ENCODE measurements at regions not wholly inside any gene's neighbourhood (a gene's known extent, or its start where the extent isn't known, plus 50 kb on each side); places are given as distances from the start of the nearest gene placed in this dataset.

- Histone ChIP-seq H3K9me3 (ENCODE audit: control insufficient read depth in 1 of 2, low read length in 2 of 2) (no peaks in the 10 kb centered on the region), H3K4me1 (ENCODE audit: control insufficient read depth in 1 of 2, insufficient read depth in 2 of 2, low read length in 2 of 2) (peaks cover 0 to 11% of the 10 kb centered on the region in 2 donors), H3K4me3 (ENCODE audit: low read depth in 1 of 2, low read length in 2 of 2) (no peak overlapping the region), H3K27me3 (ENCODE audit: control insufficient read depth in 1 of 2, insufficient read depth in 2 of 2, low read length in 2 of 2) (no peaks in the 10 kb centered on the region), H3K9ac (ENCODE audit: low read depth in 1 of 2, low read length in 2 of 2) (no peak overlapping the region), H3K36me3 (ENCODE audit: control insufficient read depth in 1 of 2, insufficient read depth in 2 of 2, low read length in 2 of 2) (no peaks in the 10 kb centered on the region), H3K27ac (ENCODE audit: low read depth, low read length) (no peak overlapping the region)
Observed at GRCh38 chr5:68459093-68459809, 243.7 kb downstream of the PIK3R1 start.

- no peak overlapping the region for H3K4me3 ChIP-seq (ENCODE audit: low read depth in 1 of 2, low read length in 2 of 2)
- H3K9ac ChIP-seq (ENCODE audit: low read depth in 1 of 2, low read length in 2 of 2), result no peak overlapping the region
- H3K27me3 ChIP-seq (ENCODE audit: control insufficient read depth in 1 of 2, insufficient read depth in 2 of 2, low read length in 2 of 2), result no peaks in the 10 kb centered on the region
- H3K4me1 ChIP-seq (ENCODE audit: control insufficient read depth in 1 of 2, insufficient read depth in 2 of 2, low read length in 2 of 2), result peaks cover 0 to 11% of the 10 kb centered on the region in 2 donors
- H3K9me3 ChIP-seq (ENCODE audit: control insufficient read depth in 1 of 2, low read length in 2 of 2), result no peaks in the 10 kb centered on the region
- H3K27ac ChIP-seq (ENCODE audit: low read depth, low read length), result no peak overlapping the region
- no peaks in the 10 kb centered on the region for H3K36me3 ChIP-seq (ENCODE audit: control insufficient read depth in 1 of 2, insufficient read depth in 2 of 2, low read length in 2 of 2)
Observed at GRCh38 chr5:68459810-68460139, 244.2 kb downstream of the PIK3R1 start.

GRCh38 chr5:68460147-68460798, 244.7 kb downstream of the PIK3R1 start:
- Histone ChIP-seq H3K4me1 (ENCODE audit: control insufficient read depth in 1 of 2, insufficient read depth in 2 of 2, low read length in 2 of 2) (peaks cover 0 to 11% of the 10 kb centered on the region in 2 donors), H3K9ac (ENCODE audit: low read depth in 1 of 2, low read length in 2 of 2) (no peak overlapping the region)

DNA sequence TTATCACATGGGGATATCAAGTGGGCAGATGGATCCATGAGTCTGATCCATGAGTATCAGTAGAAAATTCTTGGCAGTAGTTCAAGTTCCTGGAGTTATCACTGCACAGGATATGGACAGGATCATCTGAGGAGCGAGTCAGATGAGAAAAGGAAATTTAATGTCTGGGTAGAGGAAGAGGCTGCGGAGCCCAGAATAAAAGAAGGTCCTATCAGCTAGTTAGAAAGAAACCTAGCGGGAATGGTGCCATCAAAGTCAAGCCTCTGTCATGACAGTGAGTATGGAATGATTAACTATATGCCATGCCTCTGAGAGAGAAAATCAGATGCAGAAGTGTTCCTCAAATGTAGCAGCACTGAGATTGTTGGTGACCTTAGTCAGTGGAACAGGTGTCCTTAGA, 248.1 kb downstream of the PIK3R1 start:
- no peaks in the 10 kb centered on the region for H3K9me3 ChIP-seq (ENCODE audit: control insufficient read depth in 1 of 2, low read length in 2 of 2)
- H3K27ac ChIP-seq (ENCODE audit: low read depth, low read length), result no peak overlapping the region
- H3K36me3 ChIP-seq (ENCODE audit: control insufficient read depth in 1 of 2, insufficient read depth in 2 of 2, low read length in 2 of 2), result no peaks in the 10 kb centered on the region
- peaks cover 0 to 10% of the 10 kb centered on the region in 2 donors for H3K4me1 ChIP-seq (ENCODE audit: control insufficient read depth in 1 of 2, insufficient read depth in 2 of 2, low read length in 2 of 2)
- no peak overlapping the region for H3K4me3 ChIP-seq (ENCODE audit: low read depth in 1 of 2, low read length in 2 of 2)
- no peak overlapping the region for H3K9ac ChIP-seq (ENCODE audit: low read depth in 1 of 2, low read length in 2 of 2)
- no peaks in the 10 kb centered on the region for H3K27me3 ChIP-seq (ENCODE audit: control insufficient read depth in 1 of 2, insufficient read depth in 2 of 2, low read length in 2 of 2)

More at GRCh38 chr5:68460147-68460798, 244.7 kb downstream of the PIK3R1 start:
- Histone ChIP-seq H3K4me3 (ENCODE audit: low read depth in 1 of 2, low read length in 2 of 2) (no peak overlapping the region), H3K9me3 (ENCODE audit: control insufficient read depth in 1 of 2, low read length in 2 of 2) (no peaks in the 10 kb centered on the region), H3K27me3 (ENCODE audit: control insufficient read depth in 1 of 2, insufficient read depth in 2 of 2, low read length in 2 of 2) (no peaks in the 10 kb centered on the region), H3K27ac (ENCODE audit: low read depth, low read length) (no peak overlapping the region), H3K36me3 (ENCODE audit: control insufficient read depth in 1 of 2, insufficient read depth in 2 of 2, low read length in 2 of 2) (no peaks in the 10 kb centered on the region)

DNA sequence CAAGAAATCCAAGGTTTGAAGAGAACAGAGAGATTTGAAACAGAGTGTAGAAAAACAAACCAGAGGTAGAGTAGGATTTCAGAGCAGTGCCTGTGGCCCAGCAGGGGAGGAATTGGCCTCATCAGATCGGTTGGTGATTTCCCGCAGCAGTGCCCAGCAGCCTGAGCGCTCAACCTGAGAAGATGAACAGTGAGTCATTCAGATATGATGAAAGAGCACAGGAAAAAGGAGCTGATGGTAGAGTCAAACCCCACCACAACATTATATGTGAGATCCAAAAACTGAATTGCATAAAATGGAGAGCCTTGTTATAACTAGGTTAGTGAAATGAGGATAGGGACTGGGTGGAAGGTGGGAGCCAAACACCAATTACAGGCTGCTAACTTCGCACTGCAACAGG, 248.9 kb downstream of the PIK3R1 start:
- H3K36me3 ChIP-seq (ENCODE audit: control insufficient read depth in 1 of 2, insufficient read depth in 2 of 2, low read length in 2 of 2), result no peaks in the 10 kb centered on the region
- H3K4me1 ChIP-seq (ENCODE audit: control insufficient read depth in 1 of 2, insufficient read depth in 2 of 2, low read length in 2 of 2), result peaks cover 0 to 2% of the 10 kb centered on the region in 2 donors
- H3K9me3 ChIP-seq (ENCODE audit: control insufficient read depth in 1 of 2, low read length in 2 of 2), result no peaks in the 10 kb centered on the region
- no peak overlapping the region for H3K27ac ChIP-seq (ENCODE audit: low read depth, low read length)
- no peak overlapping the region for H3K9ac ChIP-seq (ENCODE audit: low read depth in 1 of 2, low read length in 2 of 2)
- H3K4me3 ChIP-seq (ENCODE audit: low read depth in 1 of 2, low read length in 2 of 2), result no peak overlapping the region
- H3K27me3 ChIP-seq (ENCODE audit: control insufficient read depth in 1 of 2, insufficient read depth in 2 of 2, low read length in 2 of 2), result no peaks in the 10 kb centered on the region

DNA sequence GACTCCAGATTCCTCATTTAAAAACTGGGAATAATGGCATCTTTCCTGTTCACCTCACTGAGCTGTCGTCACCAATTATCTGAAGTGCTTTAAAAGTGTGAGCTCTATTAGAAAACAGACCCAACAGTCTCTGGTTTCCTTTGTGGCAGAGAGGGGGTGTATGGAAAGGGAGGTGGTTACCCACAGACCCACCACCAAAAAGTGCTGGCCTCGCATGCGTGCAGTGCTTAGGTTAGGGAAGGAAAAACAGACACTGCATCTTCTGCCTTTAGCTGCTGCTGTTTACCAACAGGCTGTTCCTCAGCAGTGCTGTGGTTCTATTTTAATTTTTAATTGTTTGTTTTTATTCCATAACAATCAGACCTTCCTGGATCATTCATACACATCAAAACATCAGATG, 249.6 kb downstream of the PIK3R1 start:
- Histone ChIP-seq H3K27ac (ENCODE audit: low read depth, low read length) (no peak overlapping the region), H3K4me1 (ENCODE audit: control insufficient read depth in 1 of 2, insufficient read depth in 2 of 2, low read length in 2 of 2) (no peaks in the 10 kb centered on the region), H3K36me3 (ENCODE audit: control insufficient read depth in 1 of 2, insufficient read depth in 2 of 2, low read length in 2 of 2) (no peaks in the 10 kb centered on the region), H3K9ac (ENCODE audit: low read depth in 1 of 2, low read length in 2 of 2) (no peak overlapping the region), H3K9me3 (ENCODE audit: control insufficient read depth in 1 of 2, low read length in 2 of 2) (no peaks in the 10 kb centered on the region), H3K27me3 (ENCODE audit: control insufficient read depth in 1 of 2, insufficient read depth in 2 of 2, low read length in 2 of 2) (no peaks in the 10 kb centered on the region), H3K4me3 (ENCODE audit: low read depth in 1 of 2, low read length in 2 of 2) (no peak overlapping the region)

- no peaks in the 10 kb centered on the region for H3K4me1 ChIP-seq (ENCODE audit: control insufficient read depth in 1 of 2, insufficient read depth in 2 of 2, low read length in 2 of 2)
Observed at GRCh38 chr5:68465934-68466551, 250.5 kb downstream of the PIK3R1 start.

DNA sequence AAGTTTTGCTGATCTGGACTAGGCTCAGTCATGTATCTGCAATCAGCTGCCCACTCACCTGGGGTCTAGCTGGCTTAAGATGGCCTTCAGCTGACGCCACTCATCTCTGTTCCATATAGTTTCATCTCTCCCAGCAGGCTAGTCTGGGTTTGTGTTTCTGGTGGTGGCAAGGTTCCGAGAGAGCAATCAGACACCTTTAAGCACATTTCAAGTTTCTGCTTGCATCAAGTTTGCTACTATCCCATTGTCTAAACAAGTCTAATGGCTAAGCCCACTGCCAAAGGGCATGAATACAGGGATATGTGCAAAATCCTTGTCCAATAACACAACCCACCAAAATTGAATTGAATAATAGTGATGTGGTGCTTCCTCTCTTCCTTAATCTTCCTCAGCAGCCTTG, 251.7 kb downstream of the PIK3R1 start:
- Histone ChIP-seq H3K4me1 (ENCODE audit: control insufficient read depth in 1 of 2, insufficient read depth in 2 of 2, low read length in 2 of 2) (no peaks in the 10 kb centered on the region), H3K27me3 (ENCODE audit: control insufficient read depth in 1 of 2, insufficient read depth in 2 of 2, low read length in 2 of 2) (no peaks in the 10 kb centered on the region), H3K27ac (ENCODE audit: low read depth, low read length) (no peak overlapping the region), H3K9me3 (ENCODE audit: control insufficient read depth in 1 of 2, low read length in 2 of 2) (no peaks in the 10 kb centered on the region), H3K9ac (ENCODE audit: low read depth in 1 of 2, low read length in 2 of 2) (no peak overlapping the region), H3K36me3 (ENCODE audit: control insufficient read depth in 1 of 2, insufficient read depth in 2 of 2, low read length in 2 of 2) (no peaks in the 10 kb centered on the region), H3K4me3 (ENCODE audit: low read depth in 1 of 2, low read length in 2 of 2) (no peak overlapping the region)

More at GRCh38 chr5:68465934-68466551, 250.5 kb downstream of the PIK3R1 start:
- Histone ChIP-seq H3K36me3 (ENCODE audit: control insufficient read depth in 1 of 2, insufficient read depth in 2 of 2, low read length in 2 of 2) (no peaks in the 10 kb centered on the region), H3K27me3 (ENCODE audit: control insufficient read depth in 1 of 2, insufficient read depth in 2 of 2, low read length in 2 of 2) (no peaks in the 10 kb centered on the region), H3K4me3 (ENCODE audit: low read depth in 1 of 2, low read length in 2 of 2) (no peak overlapping the region), H3K9me3 (ENCODE audit: control insufficient read depth in 1 of 2, low read length in 2 of 2) (no peaks in the 10 kb centered on the region), H3K9ac (ENCODE audit: low read depth in 1 of 2, low read length in 2 of 2) (no peak overlapping the region), H3K27ac (ENCODE audit: low read depth, low read length) (no peak overlapping the region)

DNA sequence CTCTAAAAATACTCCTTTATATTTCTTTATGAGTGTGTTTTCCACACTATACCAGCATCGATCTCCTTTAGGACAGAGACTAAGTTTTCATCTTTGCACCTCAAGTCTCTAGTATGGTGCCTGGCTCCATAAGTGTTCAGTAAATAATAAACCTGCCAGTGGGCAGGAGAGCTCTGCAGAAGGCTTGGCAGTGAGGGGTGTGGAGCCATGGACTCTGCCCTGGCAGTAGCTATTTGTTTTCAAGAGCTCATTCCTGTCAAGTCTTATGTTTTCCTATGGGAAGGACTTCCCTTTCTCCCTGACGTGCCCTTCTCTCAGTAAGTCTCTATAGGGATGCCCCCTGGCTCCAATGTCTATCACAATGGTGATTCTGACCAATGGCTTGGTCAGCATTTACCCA, 252.2 kb downstream of the PIK3R1 start:
- H3K4me3 ChIP-seq (ENCODE audit: low read depth in 1 of 2, low read length in 2 of 2), result no peak overlapping the region
- no peaks in the 10 kb centered on the region for H3K9me3 ChIP-seq (ENCODE audit: control insufficient read depth in 1 of 2, low read length in 2 of 2)
- no peaks in the 10 kb centered on the region for H3K36me3 ChIP-seq (ENCODE audit: control insufficient read depth in 1 of 2, insufficient read depth in 2 of 2, low read length in 2 of 2)
- no peak overlapping the region for H3K9ac ChIP-seq (ENCODE audit: low read depth in 1 of 2, low read length in 2 of 2)
- no peaks in the 10 kb centered on the region for H3K4me1 ChIP-seq (ENCODE audit: control insufficient read depth in 1 of 2, insufficient read depth in 2 of 2, low read length in 2 of 2)
- no peaks in the 10 kb centered on the region for H3K27me3 ChIP-seq (ENCODE audit: control insufficient read depth in 1 of 2, insufficient read depth in 2 of 2, low read length in 2 of 2)
- no peak overlapping the region for H3K27ac ChIP-seq (ENCODE audit: low read depth, low read length)

- no peaks in the 10 kb centered on the region for H3K9me3 ChIP-seq (ENCODE audit: control insufficient read depth in 1 of 2, low read length in 2 of 2)
- no peak overlapping the region for H3K4me3 ChIP-seq (ENCODE audit: low read depth in 1 of 2, low read length in 2 of 2)
- no peak overlapping the region for H3K27ac ChIP-seq (ENCODE audit: low read depth, low read length)
- H3K4me1 ChIP-seq (ENCODE audit: control insufficient read depth in 1 of 2, insufficient read depth in 2 of 2, low read length in 2 of 2), result no peaks in the 10 kb centered on the region
- H3K36me3 ChIP-seq (ENCODE audit: control insufficient read depth in 1 of 2, insufficient read depth in 2 of 2, low read length in 2 of 2), result no peaks in the 10 kb centered on the region
- no peak overlapping the region for H3K9ac ChIP-seq (ENCODE audit: low read depth in 1 of 2, low read length in 2 of 2)
- H3K27me3 ChIP-seq (ENCODE audit: control insufficient read depth in 1 of 2, insufficient read depth in 2 of 2, low read length in 2 of 2), result no peaks in the 10 kb centered on the region
Observed at GRCh38 chr5:68468322-68468721, 252.8 kb downstream of the PIK3R1 start.

All from duodenal mucosa (tissue), 2 donors.